Limb (tissue), 2 donors: ENCODE measurements at regions not wholly inside any gene's neighbourhood (a gene's known extent, or its start where the extent isn't known, plus 50 kb on each side); places are given as distances from the start of the nearest gene placed in this dataset.

Source experiments
- DNase-seq, 2 donors: peaks; one replicate each; pipeline ENCODE4 v3.0.0-alpha.2; 2016; ENCODE audit errors: extremely low spot score in 2 of 2

DNA sequence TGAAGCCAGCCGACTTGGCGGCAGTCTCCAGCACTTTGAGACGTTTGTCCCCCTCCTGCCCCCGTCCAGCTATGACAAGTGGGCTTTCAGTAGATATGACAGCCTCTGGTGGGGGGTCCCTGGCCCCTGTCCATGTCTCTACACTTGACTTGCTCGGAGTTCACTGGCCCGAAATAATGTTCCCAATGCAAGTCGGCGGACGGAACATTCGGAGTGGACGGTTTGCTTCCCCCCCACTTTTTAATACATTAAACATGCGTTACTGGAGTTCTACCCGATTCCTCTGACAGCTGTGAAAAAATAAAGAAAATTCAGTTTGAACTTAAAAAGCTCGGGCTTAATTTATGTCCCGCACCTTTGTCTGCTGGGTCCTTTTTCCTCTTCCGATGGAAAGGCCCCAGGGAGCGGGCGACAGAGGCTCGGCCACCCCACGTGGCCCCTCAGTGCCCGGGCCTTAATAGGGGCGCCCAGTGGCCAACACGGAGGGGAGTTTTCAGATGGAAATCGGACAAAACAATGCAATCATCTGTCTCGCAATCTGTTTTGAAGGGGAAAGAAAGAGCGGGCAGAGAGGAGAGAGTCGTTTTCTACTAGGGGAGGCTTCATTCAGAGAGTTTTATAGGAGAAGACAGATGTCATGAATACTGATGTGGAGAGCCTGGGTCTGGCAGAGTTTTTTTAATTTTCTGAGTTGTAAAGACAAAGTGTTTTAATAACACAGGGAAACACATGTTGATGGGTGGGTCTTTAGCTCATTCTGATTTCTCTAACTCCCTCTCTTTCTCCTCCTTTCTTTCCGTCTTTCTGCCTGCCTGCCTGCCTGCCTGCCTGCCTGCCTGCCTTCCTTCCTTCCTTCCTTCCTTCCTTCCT is 50.2 kb downstream of the SMIM38 start:
- DNase-seq = peak; percentile 6 to 33

DNA sequence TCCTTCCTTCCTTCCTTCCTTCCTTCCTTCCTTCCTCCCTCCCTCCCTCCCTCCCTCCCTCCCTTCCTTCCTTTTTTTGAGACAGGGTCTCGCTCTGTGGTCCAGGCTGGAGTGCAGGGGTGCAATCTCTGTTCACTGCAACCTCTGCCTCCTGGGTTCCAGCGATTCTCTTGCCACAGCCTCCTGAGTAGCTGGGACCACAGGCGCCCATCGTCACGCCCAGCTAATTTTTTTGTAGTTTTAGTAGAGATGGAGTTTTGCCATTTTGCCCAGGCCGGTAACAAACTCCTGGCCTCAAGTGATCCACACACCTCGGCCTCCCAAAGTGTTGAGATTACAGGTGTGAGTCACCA is 50.9 kb downstream of the SMIM38 start:
- peak in 1 of 2 donors; percentile 4 for DNase-seq

DNA sequence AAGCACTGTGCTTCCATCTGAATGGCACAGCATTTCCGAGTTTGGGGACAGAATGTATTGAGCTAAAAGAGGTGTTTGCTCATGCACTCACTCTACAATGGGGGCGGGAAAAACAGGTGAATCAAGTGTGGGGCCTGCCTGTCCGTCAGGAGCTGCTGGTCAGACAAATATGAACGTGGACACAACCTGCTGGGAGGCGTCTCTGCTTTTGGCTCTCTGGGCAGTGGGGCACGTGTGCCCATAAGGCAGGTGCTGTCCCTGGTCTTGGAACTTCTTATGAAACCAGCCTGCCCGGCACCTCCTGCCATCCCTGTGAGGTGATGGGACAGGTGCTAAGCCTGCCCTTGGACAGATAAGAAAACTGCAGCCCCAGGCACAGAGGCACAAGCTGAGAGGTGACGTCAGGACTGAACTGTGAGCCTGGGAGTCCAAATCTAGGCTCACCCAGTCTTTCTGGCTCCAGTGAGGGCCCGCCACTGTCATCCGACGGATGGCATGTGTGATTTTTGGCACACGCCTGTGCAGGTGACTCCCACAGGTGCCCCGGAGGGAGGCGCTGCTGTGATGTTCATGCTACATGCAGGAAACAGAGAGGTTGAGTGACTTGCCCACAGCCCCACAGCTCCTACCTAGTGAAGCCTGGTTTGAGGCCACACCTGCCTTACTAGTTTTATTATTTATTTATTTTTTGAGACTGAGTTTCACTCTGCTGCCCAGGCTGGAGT is 51.6 kb downstream of the SMIM38 start:
- peak in 1 of 2 donors; percentile 19 for DNase-seq

DNA sequence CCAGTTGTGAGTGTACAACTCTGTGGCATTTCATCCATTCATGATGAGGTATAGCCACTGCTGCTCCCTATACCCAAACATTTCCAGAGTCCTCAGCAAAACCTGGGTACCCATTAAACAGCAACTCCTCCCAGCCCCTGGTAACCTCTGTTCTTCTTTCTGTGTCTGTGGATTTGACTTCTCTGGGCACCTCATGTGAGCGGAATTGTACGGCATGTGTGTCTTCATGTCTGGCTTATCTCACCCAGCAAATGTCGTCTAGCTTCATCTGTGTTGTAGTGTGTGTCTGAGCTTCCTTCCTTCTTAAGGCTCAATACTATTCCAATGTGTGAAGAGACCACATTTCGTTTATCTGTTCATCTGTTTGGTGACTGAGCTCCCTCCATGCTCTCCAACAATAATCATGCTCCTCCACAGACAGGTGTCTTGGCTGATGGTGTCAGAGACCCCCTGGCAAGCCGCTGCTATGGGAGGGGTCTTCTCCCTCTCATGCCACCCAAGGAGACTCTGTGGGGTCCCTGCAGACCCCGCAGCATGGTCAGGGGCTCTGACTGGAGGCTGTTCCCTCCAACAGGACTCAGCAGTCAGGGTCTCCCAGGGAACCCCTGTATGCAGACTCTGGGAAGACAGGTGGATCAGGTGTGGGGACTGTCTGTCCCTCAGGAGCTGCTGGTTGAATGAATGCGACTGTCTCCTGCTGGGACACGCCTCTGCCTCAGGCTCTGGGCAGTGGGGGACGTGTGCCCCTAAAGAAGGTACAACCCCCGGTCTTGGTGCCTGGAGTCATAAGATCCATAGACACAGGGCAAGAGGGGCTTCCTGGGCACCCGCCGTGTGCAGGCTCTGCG is 52.7 kb downstream of the SMIM38 start:
- peak in 1 of 2 donors; percentile 18 for DNase-seq

DNA sequence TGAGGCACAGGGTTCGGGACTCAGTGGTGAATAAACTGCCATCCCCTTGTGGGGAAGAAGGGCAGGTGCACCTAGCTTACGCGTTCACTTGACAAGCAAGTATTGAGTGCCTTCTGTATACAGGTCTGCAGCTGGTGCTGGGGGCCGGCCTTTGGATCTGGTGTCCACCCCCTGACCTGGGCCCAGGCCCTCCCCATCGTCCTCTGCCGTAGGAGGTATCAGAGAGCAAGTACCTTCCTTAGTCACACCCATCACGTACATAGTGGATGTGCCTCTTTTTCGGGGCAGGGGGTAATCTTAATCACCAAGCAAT is 53.3 kb downstream of the SMIM38 start:
- no peak for DNase-seq

DNA sequence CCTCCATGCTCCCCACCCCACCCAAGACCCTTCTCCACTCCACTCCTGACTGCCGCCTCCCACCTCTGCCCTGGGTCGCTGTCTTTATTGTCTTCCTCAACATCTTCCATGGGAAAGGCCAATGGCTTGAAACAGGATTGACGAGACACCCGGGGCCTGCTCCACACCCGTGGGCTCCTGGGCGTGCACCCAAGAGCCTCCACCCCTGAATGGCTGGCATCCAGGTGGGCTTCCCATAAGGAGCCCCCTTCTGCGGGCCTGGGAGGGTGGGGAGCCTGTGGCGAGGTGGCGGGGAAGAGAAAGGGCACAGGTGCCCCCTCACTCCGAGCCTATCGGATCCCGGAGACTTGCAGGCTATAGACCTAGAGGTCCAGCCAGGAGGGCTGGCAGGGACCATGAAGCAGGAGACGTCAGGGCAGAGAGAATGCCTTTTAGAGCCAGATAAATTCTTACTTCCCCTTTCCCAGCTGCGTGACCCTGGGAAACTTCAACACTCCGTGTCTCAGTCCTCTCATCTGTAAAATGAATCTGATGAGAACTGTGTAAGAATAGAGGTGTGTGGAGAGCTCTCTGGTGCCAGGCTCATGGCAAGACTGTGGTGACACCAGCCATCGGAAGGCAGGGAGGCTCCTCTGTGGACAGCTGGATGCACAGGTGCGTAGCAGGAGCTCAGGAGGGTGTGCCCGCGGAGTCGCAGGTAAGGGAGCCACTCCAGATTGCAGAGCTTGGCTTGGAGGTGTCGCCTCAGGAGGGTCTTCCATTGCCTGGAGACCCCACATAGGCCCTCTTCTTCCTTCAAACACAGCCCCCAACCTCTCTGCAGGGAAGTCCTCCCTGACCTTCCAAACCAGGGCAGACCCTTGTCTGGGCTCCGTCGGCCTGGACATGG is 53.9 kb downstream of the SMIM38 start:
- peak in 1 of 2 donors; percentile 31 for DNase-seq

DNA sequence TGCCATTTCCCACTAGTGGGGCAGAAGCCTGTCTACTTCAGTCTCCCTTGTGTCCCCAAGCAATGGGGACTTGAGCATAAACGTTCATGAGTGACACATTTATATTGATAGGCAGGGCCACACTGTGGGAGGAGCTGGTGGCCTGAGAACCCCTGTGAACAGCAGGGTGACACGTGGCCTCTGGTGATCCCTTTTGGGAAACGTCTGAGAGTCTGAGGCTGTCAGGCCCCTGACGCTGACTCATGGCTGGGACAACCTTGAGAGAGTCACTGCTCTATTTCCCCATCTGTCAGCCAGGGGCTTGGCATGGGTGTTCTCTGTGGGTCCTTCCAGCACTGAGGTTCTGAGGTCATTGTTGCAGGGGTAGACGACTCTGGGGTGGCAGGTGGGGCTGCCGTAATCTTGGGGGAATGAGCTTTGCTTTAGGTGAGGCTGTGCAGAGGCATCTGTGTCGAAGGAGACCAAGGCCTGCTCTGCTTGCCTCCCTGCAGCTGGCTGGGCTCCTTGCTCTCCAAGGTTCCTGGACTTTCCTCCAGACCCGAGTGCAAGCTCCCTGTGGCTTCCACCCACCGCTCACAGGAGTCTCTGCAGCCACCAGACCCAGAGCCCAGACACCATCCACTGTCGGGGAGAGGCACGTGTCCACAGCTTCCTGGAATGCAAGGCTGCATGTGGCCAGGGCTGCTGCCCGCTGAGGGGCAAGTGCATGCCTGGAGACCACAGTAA is 54.7 kb downstream of the SMIM38 start:
- DNase-seq = no peak

DNA sequence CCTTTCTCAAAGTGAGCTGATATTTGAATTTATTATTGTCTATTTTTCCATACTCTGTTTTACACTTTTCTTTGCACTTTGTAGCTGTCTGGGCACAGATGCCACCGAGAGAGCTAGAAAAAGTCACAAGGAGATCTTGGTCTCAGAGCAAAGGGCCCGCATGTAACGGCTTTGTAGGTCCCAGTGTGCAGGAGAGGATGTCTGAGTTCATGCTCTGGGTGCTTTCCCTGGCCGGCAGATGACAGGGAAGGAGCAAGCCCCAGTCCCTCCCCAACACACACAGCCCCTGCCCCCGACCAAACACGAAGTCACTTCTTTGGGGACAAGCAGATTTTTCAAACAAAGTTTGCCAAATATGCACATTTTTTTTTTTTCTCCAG is 55.8 kb downstream of the SMIM38 start:
- no peak for DNase-seq

DNA sequence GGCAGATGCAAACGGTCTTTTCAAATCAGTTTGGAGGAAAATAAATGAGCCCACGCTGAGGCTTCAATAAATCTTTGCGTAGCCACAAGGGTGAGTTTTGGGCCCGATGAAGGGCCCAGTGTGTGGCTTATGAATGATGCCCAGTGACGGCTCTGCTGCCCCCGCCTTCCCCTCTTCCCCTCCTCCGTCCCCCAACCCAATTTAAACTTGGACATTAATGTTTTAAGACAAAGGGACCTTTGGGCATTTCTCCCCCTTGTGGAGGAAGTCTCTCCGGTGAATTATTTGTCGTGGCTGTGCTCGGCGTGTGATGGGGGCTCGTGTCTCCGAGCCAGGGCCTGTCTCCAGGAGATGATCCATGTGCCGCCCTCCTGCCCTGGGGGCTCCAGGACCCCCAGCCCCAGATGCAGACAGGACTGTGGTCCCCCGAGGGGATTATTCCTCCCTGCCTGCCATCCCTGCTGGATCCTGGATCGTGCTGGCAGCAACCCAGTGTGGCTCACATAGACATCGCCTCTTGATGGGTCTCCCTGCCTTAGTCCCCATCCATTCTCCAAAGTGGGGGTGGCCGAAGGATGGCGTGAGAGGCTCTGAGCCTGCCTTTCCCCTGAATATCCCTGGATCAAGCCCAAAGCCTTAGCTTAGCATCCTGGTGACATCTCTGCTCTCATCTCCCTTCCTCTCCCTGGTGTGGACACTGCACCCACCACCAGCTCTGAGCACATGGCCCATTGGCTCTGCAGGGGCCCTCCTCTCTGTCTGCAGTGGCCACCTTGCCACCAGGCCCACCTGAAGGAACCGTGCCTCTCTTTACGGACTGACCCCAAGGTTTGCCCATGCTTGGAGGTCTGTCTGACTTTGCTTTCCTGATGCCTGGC is 56.4 kb downstream of the SMIM38 start:
- peak; percentile 6 to 43 for DNase-seq

DNA sequence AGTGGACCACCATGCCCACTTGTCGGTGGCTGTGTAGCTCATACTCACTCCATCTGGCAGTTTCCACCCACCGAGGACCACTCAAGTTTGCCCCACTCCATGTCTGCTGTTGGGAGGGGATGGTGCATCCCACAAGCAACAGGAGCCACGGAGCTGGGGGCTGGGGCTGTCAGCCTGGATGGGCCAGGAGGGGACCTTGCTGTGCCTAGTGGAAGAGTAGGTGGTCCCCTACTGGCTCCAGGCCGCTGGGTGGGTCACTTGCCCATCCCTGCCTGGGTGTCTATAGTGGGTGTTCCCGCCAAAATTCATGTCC is 57.0 kb downstream of the SMIM38 start:
- DNase-seq = no peak

DNA sequence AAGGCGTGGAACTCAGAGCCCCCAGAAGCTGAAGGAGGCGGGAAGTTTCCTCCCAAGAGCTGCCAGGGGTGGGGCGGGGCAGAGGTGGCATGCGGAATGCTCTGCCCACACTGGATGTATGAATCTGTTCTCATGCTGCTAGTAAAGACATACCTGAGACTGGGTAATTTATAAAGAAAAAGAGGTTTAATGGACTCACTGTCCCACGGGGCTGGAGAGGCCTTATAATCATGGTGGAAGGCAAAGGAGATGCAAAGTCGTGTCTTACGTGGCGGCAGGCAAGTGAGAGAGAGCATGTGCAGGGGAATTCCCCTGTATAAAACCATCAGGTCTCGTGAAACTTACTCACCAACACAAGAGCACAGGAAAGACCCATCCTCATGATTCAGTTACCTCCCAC is 57.6 kb downstream of the SMIM38 start:
- peak in 1 of 2 donors; percentile 16 for DNase-seq

DNA sequence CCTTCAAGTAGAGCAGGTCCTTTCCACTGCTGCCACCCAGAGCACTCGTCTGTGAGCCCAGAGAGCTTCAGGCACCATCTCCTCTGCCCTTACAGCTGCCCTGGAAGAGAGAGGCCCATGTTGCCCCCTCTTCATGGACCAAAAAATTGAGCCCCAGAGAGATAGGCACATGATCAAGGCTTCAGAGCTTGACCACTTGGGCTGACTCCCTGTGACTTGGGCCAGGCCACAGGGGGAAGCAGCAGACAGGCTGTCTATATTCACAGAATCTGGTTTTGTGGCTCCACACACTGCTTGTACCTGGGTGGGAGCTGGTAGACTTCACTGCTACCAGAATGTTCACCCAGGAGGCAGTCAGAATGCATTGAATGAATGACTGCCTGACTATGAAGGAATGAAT is 58.2 kb downstream of the SMIM38 start:
- DNase-seq = peak in 1 of 2 donors; percentile 5

DNA sequence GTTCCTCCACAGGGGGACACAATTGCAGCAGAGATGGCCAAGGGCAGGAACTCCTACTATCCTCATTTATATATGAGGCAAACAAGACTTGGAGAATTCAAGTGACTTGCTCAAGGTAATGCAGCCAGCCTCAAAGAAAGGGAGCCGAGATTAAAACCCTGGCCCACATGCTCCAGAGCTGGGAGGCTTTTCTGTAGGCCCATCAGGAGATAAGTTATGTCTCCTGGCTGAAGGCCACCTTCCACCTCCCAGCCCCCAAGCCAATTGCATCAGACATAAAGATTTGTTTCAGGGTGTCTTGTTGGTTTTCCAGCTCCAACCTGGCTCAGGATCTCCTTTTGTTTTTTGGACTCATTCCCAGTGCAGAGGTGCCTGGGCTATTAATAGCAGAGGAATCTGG is 59.5 kb downstream of the SMIM38 start:
- peak in 1 of 2 donors; percentile 14 for DNase-seq

DNA sequence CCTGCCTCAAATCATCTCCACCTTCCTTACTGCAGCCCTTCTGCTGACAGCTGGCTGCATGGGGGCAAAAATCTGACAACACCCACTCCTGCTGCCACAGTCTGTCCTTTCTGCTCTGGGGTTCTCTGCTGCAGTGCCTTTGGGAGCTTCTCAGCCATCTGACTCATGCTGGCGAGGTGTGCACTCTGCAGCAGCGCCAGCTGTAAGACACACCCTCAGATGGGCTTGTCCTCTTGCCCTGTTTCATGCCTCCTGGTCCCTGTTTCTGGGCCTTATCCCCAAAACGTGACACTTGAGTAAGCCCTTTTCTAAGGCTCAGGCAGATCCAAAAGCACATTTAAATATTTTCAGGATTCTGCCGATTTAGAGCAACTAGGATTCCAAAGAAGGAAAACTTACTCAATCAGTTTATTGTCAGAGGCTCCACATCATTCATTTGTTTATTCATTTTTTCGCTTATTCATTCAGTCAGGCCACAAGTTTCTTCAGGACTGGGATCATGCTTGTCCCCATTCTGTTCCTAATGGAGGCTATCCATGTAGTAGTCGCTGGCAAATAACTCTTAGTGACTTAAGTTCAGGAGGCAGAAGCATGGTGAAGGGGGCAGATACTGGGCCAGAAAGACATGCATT is 60.2 kb downstream of the SMIM38 start:
- peak in 1 of 2 donors; percentile 16 for DNase-seq

DNA sequence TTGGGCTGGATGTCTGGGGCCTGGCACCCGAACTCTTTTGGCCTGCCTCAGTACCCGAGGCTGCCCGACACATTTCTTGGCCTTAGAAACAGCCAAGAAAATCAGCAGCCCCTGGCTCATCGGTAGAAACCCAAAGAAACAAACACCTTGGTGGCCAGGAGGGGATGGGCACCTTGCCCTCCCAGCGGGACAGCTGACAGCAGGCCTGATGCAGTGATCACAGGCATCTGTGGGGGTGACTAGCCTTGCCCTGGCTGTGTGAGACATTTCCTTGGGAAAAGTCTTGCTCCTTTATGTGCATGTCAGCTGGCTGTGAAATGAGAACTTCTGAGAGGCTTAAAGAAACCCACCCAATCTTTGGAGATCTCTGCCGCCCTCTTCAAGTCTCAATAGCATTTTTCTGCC is 60.9 kb downstream of the SMIM38 start:
- DNase-seq = peak in 1 of 2 donors; percentile 11

DNA sequence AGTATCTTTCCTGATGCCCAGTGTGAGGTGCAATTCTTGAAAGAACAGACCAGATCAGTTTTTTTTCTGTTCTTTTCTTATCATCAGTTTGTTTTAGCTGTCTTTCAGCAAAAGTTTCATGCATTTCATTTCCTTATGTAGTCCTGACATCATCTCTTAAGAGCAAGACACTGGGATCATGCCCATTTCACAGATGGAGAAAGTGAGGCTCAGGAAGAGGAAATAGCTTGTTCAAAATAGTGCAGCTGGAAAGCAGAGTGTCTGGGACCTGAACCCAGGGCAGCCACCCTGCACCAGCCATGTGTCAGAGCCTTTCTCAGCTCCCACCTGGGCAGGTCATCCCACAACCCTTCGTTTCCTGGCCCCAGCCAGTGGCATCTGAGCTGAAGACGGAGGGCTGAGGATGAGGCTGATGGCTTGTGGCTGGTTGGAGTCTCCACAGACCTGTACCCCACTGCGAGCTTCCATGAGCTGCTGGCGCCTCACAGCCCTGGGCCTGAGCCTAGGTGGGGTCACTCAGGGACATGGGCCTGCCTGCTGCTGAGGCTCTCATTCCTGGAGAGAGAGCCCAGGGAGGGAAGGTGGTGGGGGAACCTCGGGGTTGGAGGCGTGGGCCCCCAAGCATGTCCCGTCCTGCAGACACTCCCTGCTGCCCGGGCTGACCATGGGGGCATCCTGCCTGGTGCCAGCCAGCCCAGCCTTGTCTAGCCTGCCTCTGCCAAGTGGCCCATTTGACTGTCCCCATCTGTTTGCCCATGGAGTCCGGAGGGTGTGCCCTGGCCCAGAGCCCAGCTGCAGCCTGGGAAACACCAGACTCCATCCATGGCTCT is 61.8 kb downstream of the SMIM38 start:
- DNase-seq = peak in 1 of 2 donors; percentile 47

DNA sequence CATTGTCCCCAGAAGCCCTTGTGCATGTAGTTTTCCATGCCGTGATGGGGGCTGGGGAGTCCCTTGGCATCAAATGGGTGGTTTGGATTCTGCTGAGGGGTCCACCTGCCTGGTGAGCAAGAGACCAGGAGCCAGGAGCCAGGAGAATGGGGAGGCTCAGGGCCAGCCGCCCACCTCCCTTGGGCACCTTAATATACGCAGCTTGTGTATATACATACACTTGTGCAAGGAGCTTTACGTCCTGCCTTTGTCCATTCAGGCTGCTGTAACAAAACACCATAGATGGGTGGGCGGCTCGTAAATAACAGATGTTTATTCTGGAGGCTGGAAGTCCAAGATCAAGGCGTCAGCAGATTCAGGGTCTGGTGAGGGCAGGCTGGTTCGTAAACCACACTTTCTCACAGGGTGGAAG is 62.5 kb downstream of the SMIM38 start:
- peak in 1 of 2 donors; percentile 22 for DNase-seq
